Peyer's patch (tissue), 4 donors: ENCODE measurements at regions not wholly inside any gene's neighbourhood (a gene's known extent, or its start where the extent isn't known, plus 50 kb on each side); places are given as distances from the start of the nearest gene placed in this dataset.

Experiments used
- DNase-seq, 3 donors: peaks; one replicate each; pipeline ENCODE4 v3.0.0-alpha.2; 2017 to 2019
- H3K27ac ChIP-seq, 4 donors: fragments of 200-600 bp; sonication (generic); one replicate each; pipeline ENCODE4 v1.5.1; 2016 to 2019
- H3K27me3 ChIP-seq, 2 donors: fragments of 200-600 bp; sonication (generic); one replicate each; pipeline ENCODE4 v1.5.1; 2019
- H3K36me3 ChIP-seq, 3 donors: fragments of 200-600 bp; sonication (generic); one replicate each; pipeline ENCODE4 v1.5.1; 2016 to 2019
- H3K4me1 ChIP-seq, 4 donors: fragments of 200-600 bp; sonication (generic); one replicate each; pipeline ENCODE4 v1.5.1; 2016 to 2019
- H3K4me3 ChIP-seq, 4 donors: fragments of 200-600 bp; sonication (generic); 1 replicate in 3 of 4; 2 replicates in 1 of 4; pipeline ENCODE4 v1.5.1; 2016 to 2019; ENCODE audit warnings: mild to moderate bottlenecking in 1 of 4
- H3K9me3 ChIP-seq, 4 donors: fragments of 200-600 bp; sonication (generic); one replicate each; pipeline ENCODE4 v1.5.1; 2016 to 2019; ENCODE audit warnings: mild to moderate bottlenecking in 1 of 4
- CTCF ChIP-seq, 6 experiments: fragments of 450-650 bp in 4 of 6; fragments of 200-600 bp in 2 of 6; sonication (generic) in 1 of 6; IDR thresholded peaks; one replicate each; pipeline ENCODE4 v1.5.1; 2017 to 2019; ENCODE audit warnings: antibody characterized with exemption in 6 of 6, mild to moderate bottlenecking in 3 of 6, moderate library complexity in 1 of 6
- POLR2A ChIP-seq, 2 donors: fragments of 450-650 bp; IDR thresholded peaks; one replicate each; pipeline ENCODE4 v1.5.1; 2017; ENCODE audit warnings: antibody characterized with exemption in 2 of 2, mild to moderate bottlenecking in 2 of 2, moderate library complexity in 2 of 2

- H3K36me3 ChIP-seq, result no peaks in the 10 kb centered on the region
- no peak for TF ChIP-seq CTCF (IDR thresholded peaks at IDR 0.05)
- peak in 2 of 3 donors; percentile 60 to 79 for DNase-seq
- H3K27me3 ChIP-seq, result no peaks in the 10 kb centered on the region
- H3K9me3 ChIP-seq, result no peaks in the 10 kb centered on the region
- peak overlapping the region in 1 of 4 donors; percentile 66 for H3K27ac ChIP-seq
- H3K4me1 ChIP-seq, result no peaks in the 10 kb centered on the region
- H3K4me3 ChIP-seq, result peak overlapping the region in 1 of 4 donors; percentile 22
Observed at GRCh38 chr12:4215229-4216186, 58.1 kb upstream of the CCND2 start.

- TF ChIP-seq POLR2A (IDR thresholded peaks at IDR 0.05) (no peak), CTCF (IDR thresholded peaks at IDR 0.05) (no peak)
- no peak for DNase-seq
- Histone ChIP-seq H3K27ac (peak overlapping the region in 1 of 4 donors; percentile 66), H3K36me3 (no peaks in the 10 kb centered on the region), H3K4me1 (no peaks in the 10 kb centered on the region), H3K9me3 (no peaks in the 10 kb centered on the region), H3K27me3 (no peaks in the 10 kb centered on the region), H3K4me3 (peak overlapping the region in 1 of 4 donors; percentile 22)
Observed at GRCh38 chr12:4214877-4215228, 58.7 kb upstream of the CCND2 start.

- H3K36me3 ChIP-seq, result no peaks in the 10 kb centered on the region
- no peak for DNase-seq
- no peaks in the 10 kb centered on the region for H3K9me3 ChIP-seq
- H3K4me1 ChIP-seq, result no peaks in the 10 kb centered on the region
- no peaks in the 10 kb centered on the region for H3K27me3 ChIP-seq
- no peak overlapping the region for H3K27ac ChIP-seq
- TF ChIP-seq POLR2A (IDR thresholded peaks at IDR 0.05), result no peak
- no peak for TF ChIP-seq CTCF (IDR thresholded peaks at IDR 0.05)
- no peak overlapping the region for H3K4me3 ChIP-seq
Observed at GRCh38 chr12:4213471-4213870, 60.1 kb upstream of the CCND2 start.

GRCh38 chr12:4212845-4213244, 60.7 kb upstream of the CCND2 start:
- Histone ChIP-seq H3K27me3 (no peaks in the 10 kb centered on the region), H3K27ac (no peak overlapping the region), H3K4me1 (no peaks in the 10 kb centered on the region), H3K9me3 (no peaks in the 10 kb centered on the region), H3K4me3 (no peak overlapping the region), H3K36me3 (no peaks in the 10 kb centered on the region)
- TF ChIP-seq POLR2A (IDR thresholded peaks at IDR 0.05) (no peak), CTCF (IDR thresholded peaks at IDR 0.05) (no peak)
- no peak for DNase-seq

- H3K36me3 ChIP-seq, result no peaks in the 10 kb centered on the region
- TF ChIP-seq CTCF (IDR thresholded peaks at IDR 0.05), result no peak
- no peak for TF ChIP-seq POLR2A (IDR thresholded peaks at IDR 0.05)
Observed at GRCh38 chr12:4211372-4211771, 62.2 kb upstream of the CCND2 start.

More at GRCh38 chr12:4211372-4211771, 62.2 kb upstream of the CCND2 start:
- H3K27me3 ChIP-seq, result no peaks in the 10 kb centered on the region
- H3K4me1 ChIP-seq, result no peaks in the 10 kb centered on the region
- no peak for DNase-seq
- H3K4me3 ChIP-seq, result no peak overlapping the region
- H3K9me3 ChIP-seq, result no peaks in the 10 kb centered on the region
- no peak overlapping the region for H3K27ac ChIP-seq
